GM21825 (cell line): ENCODE measurements at regions not wholly inside any gene's neighbourhood (a gene's known extent, or its start where the extent isn't known, plus 50 kb on each side); places are given as distances from the start of the nearest gene placed in this dataset.
"Not testable (repeated sequence)": the region's sequence is repeated elsewhere in the genome, so short reads cannot be mapped to it uniquely, and the experiment has no call there.

ENCODE experiments used
- ATAC-seq: cut with Tn5 transposase; IDR thresholded peaks from one replicate; pipeline ENCODE4 v1.9.1; 2021; ENCODE audit warnings: mild to moderate bottlenecking, moderate library complexity; ENCODE audit not compliant: unreplicated experiment

DNA sequence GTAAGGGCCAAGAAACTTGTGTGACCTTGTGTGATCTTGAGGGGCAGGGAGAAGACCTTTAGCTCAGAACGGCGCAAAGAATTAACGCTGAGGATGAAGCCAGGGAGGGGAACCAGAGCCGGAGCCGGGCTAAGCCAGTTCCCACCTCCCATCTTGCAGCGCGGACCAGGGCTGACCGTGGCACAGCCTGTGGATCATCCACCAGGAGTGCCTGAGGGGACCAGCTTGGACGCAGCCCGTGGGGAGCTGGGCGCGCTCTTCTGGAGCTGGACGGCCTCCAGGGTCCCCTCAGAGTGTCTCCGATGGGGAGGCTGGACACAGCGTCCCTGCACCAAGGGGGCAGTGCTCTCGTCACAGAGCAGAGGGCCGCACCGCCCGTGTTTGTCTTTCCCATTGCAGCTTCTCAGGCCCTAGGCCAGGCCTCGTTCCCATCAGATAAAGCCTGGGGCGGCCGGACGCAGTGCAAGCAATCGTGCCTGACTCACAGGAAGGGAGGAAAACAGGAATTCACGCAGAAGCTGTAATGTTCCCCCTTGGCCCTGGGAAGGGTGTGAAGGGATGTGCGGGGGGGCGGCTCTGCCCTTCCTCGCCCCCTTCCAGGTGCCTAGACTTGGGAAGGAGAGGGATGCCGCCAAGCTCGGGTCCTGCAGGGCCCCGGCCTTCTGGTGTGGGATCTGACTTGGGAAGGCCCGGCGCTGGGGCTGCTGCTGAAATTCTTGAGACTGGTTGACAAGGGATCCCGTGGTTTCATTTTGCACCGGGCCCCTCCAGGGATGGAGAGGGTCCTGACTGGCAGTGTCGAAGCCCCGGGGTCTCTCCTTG lies 144.9 kb downstream of the NPIPB11 start:
- ATAC-seq, result not testable (repeated sequence)

GRCh38 chr16:29260683-29261426 lies 145.7 kb downstream of the NPIPB11 start:
- ATAC-seq, result not testable (repeated sequence)

- ATAC-seq, result not testable (repeated sequence)
Observed at GRCh38 chr16:29259635-29260457, 146.7 kb downstream of the NPIPB11 start.

GRCh38 chr16:29258946-29259634 lies 147.4 kb downstream of the NPIPB11 start:
- not testable (repeated sequence) for ATAC-seq

DNA sequence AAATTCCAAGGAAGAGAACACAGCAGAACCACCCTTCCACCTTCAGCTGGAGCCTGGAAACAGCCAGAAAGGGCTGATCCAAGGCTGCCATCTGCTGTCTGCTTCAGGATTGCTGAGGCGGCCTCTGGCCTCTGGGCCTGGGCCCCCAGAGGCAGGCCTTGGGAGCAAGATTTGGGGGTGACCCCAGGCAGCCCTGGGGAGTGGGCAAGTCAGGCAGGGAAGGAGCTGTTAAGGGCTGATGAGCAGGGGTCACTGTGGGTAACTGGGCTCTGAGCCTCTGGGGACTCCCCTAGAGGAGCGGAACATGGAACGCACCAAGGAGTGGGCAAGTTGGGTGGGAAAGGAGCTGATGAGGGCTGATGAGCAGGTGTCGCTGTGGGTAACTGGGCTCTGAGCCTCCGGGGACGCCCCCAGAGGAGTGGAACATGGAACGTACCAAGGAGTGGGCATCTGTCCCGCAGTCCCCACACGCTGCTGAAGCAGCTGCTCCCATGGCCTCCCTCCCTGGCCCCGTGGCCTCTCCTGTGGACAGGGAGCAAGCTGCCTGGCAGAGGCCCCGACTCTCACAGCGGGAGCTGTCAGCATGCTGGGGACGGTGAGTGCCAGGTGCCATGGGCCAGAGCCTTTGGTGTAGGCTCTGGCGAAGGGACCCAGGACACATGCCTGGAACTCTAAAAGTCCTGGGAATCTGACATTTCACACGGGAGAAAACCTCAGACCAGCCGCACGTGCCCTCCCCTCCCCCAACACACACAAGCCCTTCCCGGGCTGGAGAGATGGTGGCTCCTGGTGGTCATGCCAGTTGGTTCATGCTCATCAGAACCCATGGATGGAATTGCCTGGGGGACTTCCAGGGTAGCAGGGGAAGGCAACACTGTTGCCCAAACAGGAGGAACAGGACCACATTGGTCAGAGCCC lies 148.8 kb downstream of the NPIPB11 start:
- not testable (repeated sequence) for ATAC-seq

DNA sequence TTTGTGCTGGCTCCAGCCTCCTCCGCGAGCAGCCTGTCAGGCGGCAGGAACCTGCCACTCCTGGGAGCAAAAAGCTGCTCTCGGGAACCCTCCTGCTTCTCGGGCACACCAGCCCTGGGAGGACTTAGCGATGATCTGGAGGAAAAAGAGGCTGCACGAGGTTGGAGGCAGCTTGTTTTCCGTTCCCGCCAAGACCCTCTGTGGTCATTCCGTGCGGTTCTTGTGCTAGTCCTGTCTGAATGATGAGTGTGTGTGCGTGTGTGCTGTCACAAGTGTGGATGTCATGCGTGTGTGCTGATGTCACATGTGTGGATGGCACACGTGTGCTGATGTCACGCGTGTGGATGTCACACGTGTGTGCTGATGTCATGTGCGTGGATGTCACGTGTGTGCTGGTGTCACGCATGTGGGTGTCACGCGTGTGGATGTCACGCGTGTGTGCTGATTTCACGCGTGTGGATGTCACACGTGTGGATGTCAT lies 150.0 kb downstream of the NPIPB11 start:
- no peak for ATAC-seq

GRCh38 chr16:29255957-29256356 lies 150.6 kb downstream of the NPIPB11 start:
- not testable (repeated sequence) for ATAC-seq

- not testable (repeated sequence) for ATAC-seq
Observed at GRCh38 chr16:29255496-29255796, 151.1 kb downstream of the NPIPB11 start.

- ATAC-seq, result no peak
Observed at GRCh38 chr16:29254676-29255495, 151.6 kb downstream of the NPIPB11 start.

DNA sequence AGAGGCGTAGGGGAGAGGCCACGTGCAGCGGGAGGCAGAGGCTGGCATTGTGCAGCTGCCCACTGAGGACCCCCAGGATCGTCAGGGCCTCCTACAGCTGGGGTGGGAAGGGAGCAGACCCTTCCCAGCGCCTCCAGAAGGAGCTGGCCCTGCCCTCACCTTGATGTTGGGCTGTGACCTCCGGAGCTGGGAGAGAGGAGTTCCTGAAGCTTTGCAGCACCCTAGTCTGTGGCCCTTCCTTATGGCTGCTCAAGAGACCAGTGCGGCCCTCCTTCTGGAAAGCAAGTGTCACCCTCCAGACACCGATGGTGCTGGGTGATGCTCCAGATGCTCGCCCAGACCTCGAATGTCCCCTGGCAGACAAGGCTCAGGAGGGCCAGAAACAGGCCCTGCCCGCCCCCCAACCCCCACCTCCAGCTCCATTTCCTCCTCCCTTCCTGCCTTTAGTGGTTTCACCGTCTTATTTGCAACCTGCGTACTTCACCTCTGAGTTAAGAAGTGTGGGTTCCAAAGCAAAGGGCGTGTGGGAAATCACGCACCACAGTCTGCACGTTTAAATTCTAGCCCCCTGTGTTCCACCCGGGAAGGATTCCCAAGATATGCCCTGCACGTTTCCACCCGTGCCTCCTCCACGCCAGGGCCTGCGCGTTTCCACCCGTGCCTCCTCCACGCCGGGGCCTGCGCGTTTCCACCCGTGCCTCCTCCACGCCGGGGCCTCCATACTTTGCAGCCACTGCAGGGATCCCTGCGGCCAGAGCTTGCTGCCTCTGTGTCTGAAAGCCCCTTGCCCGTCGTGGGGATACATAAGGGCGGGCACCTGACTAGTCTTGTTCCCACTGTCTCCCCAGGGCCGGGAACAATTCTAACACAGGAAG lies 152.6 kb downstream of the NPIPB11 start:
- ATAC-seq, result not testable (repeated sequence)

- ATAC-seq, result not testable (repeated sequence)
Observed at GRCh38 chr16:29253066-29253590, 153.4 kb downstream of the NPIPB11 start.

- ATAC-seq, result not testable (repeated sequence)
Observed at GRCh38 chr16:29252311-29252710, 154.2 kb downstream of the NPIPB11 start.

- not testable (repeated sequence) for ATAC-seq
Observed at GRCh38 chr16:29251571-29252011, 154.9 kb downstream of the NPIPB11 start.

DNA sequence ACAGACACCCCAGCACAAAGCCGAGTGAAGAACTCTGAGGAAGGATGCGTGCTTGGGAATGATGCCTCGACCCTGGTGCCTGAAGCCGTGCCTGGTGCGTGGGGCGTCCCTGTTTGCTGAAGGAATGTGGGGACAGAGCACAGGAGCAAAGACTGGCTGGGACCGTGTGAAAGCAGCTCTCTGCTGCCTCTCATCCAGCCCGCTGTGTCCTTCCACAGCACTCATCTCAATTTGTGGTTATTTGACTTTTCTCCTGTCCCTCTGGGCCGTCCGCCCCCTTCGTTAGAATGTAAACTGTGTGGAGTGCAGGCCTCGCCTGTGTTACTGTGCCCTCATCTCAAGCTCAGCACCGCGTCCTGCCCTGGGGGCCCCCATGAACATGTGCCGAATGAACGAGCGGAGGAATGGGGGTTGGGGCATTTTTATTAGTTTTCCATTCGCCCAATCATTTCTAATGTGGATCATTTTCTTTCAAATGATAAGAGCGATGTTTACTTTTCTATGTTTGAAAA lies 155.5 kb downstream of the NPIPB11 start:
- not testable (repeated sequence) for ATAC-seq

DNA sequence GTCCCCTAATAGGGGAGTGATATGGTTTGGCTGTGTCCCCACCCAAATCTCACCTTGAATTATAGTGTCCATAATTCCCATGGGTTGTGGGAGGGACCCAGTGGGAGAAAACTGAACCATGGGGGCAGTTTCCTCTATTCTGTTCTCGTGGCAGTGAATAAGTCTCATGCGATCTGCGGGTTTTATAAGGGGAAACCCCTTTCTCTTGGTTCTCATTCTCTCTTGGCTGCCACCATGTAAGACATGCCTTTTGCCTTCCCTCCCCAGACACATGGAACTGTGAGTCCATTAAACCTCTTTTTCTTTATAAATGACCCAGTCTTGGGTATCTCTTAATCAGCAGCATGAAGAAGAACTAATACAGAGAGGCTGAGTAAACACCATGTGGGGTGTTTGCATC lies 156.0 kb downstream of the NPIPB11 start:
- not testable (repeated sequence) for ATAC-seq

GRCh38 chr16:29248940-29249318 lies 157.6 kb downstream of the NPIPB11 start:
- ATAC-seq, result not testable (repeated sequence)

- not testable (repeated sequence) for ATAC-seq
Observed at GRCh38 chr16:29248306-29248939, 158.1 kb downstream of the NPIPB11 start.
